Astrocyte (in vitro differentiated cells and primary cell): ENCODE measurements at regions not wholly inside any gene's neighbourhood (a gene's known extent, or its start where the extent isn't known, plus 50 kb on each side); places are given as distances from the start of the nearest gene placed in this dataset.

Experiments
- DNase-seq: peaks from one replicate; pipeline ENCODE4 v3.0.0-alpha.2; 2010; ENCODE audit warnings: low read depth
- FAIRE-seq: peaks from 2 replicates; lab custom pipeline; 2011; peaks lifted over from hg19 to GRCh38; lab: Jason Lieb, UNC
- H2AFZ ChIP-seq: 2 replicates; pipeline ENCODE4 v1.6.0; 2012; ENCODE audit warnings: low read depth, low read length, inconsistent platforms
- H3K27ac ChIP-seq: 2 replicates; pipeline ENCODE4 v1.5.1; 2011; ENCODE audit warnings: low read depth, low read length, inconsistent platforms
- H3K27me3 ChIP-seq: 2 replicates; pipeline ENCODE4 v1.6.0; 2011; ENCODE audit warnings: low read length, inconsistent platforms; ENCODE audit not compliant: insufficient read depth
- H3K36me3 ChIP-seq: 2 replicates; pipeline ENCODE4 v1.5.1; 2011; ENCODE audit warnings: low read length, inconsistent platforms; ENCODE audit not compliant: insufficient read depth
- H3K4me1 ChIP-seq: 2 replicates; pipeline ENCODE4 v1.5.1; 2011; ENCODE audit warnings: low read length, inconsistent platforms; ENCODE audit not compliant: insufficient read depth
- H3K4me2 ChIP-seq: 2 replicates; pipeline ENCODE4 v1.6.0; 2012; ENCODE audit warnings: low read length, inconsistent platforms
- H3K4me3 ChIP-seq: 2 replicates; pipeline ENCODE4 v1.5.1; 2011; ENCODE audit warnings: low read depth, mild to moderate bottlenecking, low read length, inconsistent platforms; ENCODE audit not compliant: insufficient read depth
- H3K79me2 ChIP-seq: 2 replicates; pipeline ENCODE4 v1.6.0; 2012; ENCODE audit warnings: mild to moderate bottlenecking, low read length, inconsistent platforms; ENCODE audit not compliant: insufficient read depth
- H3K9ac ChIP-seq: 2 replicates; pipeline ENCODE4 v1.6.0; 2012; ENCODE audit warnings: mild to moderate bottlenecking, low read length, inconsistent platforms
- H3K9me3 ChIP-seq: 2 replicates; pipeline ENCODE4 v1.5.1; 2012; ENCODE audit warnings: low read depth, mild to moderate bottlenecking, low read length, inconsistent platforms; ENCODE audit not compliant: insufficient read depth
- H4K20me1 ChIP-seq: 2 replicates; pipeline ENCODE4 v1.6.0; 2012; ENCODE audit warnings: low read length, inconsistent platforms; ENCODE audit not compliant: insufficient read depth
- H3K27ac Mint-ChIP-seq: one replicate; pipeline ENCODE4 v1.8.0; 2021; ENCODE audit warnings: mild to moderate bottlenecking, mixed read lengths; ENCODE audit not compliant: unreplicated experiment
- H3K27me3 Mint-ChIP-seq: one replicate; pipeline ENCODE4 v1.8.0; 2021; ENCODE audit warnings: low read depth, mixed read lengths; ENCODE audit not compliant: unreplicated experiment
- H3K36me3 Mint-ChIP-seq: one replicate; pipeline ENCODE4 v1.8.0; 2021; ENCODE audit warnings: low read depth, mixed read lengths; ENCODE audit not compliant: unreplicated experiment
- H3K4me1 Mint-ChIP-seq: one replicate; pipeline ENCODE4 v1.8.0; 2021; ENCODE audit warnings: low read depth, mixed read lengths; ENCODE audit not compliant: unreplicated experiment
- H3K4me3 Mint-ChIP-seq: one replicate; pipeline ENCODE4 v1.8.0; 2021; ENCODE audit warnings: mild to moderate bottlenecking, moderate library complexity, mixed read lengths; ENCODE audit not compliant: unreplicated experiment
- H3K9me3 Mint-ChIP-seq: one replicate; pipeline ENCODE4 v1.8.0; 2021; ENCODE audit warnings: mild to moderate bottlenecking, mixed read lengths; ENCODE audit not compliant: unreplicated experiment
- EZH2 ChIP-seq: IDR thresholded peaks from 2 replicates; pipeline ENCODE4 v1.6.1; 2012; ENCODE audit warnings: mild to moderate bottlenecking, low read length, inconsistent platforms; ENCODE audit not compliant: insufficient read depth
- TF ChIP-seq, protein P1 (sequence below): IDR thresholded peaks from 2 replicates; pipeline ENCODE4 v1.5.1; 2011; ENCODE audit warnings: low read depth, mild to moderate bottlenecking, inconsistent platforms, low read length, moderate library complexity; ENCODE audit not compliant: insufficient read depth

DNA sequence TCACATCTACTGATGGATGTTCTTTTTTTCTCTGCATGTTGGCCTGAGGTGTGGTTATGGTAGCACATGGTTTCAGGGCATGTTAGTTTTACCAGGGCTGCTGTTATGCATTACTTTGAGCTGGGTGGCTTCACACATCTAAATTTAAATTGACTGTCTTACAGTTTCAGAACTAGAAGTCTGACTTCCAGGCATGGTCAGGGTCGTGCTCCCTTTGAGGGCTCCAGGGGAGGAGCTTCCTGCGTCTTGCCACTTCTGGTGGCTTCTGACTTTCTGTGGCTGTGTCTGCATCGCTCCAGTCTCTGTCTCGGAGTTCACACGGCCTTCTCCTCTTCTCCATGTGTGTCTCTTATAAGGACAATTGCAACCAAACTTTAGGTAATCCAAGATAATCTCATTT lies 143.9 kb downstream of the GALR1 start:
- no peak overlapping the region for H2AFZ ChIP-seq
- no peaks in the 10 kb centered on the region for H3K9me3 ChIP-seq
- no peaks in the 10 kb centered on the region for H4K20me1 ChIP-seq
- H3K4me2 ChIP-seq: no peak overlapping the region
- H3K9me3 Mint-ChIP-seq: no peaks in the 10 kb centered on the region
- no peak overlapping the region for H3K27ac Mint-ChIP-seq
- TF ChIP-seq, protein P1, sequence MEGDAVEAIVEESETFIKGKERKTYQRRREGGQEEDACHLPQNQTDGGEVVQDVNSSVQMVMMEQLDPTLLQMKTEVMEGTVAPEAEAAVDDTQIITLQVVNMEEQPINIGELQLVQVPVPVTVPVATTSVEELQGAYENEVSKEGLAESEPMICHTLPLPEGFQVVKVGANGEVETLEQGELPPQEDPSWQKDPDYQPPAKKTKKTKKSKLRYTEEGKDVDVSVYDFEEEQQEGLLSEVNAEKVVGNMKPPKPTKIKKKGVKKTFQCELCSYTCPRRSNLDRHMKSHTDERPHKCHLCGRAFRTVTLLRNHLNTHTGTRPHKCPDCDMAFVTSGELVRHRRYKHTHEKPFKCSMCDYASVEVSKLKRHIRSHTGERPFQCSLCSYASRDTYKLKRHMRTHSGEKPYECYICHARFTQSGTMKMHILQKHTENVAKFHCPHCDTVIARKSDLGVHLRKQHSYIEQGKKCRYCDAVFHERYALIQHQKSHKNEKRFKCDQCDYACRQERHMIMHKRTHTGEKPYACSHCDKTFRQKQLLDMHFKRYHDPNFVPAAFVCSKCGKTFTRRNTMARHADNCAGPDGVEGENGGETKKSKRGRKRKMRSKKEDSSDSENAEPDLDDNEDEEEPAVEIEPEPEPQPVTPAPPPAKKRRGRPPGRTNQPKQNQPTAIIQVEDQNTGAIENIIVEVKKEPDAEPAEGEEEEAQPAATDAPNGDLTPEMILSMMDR: no peak
- TF ChIP-seq EZH2: no peak
- no peak for DNase-seq
- H3K4me1 Mint-ChIP-seq: no peaks in the 10 kb centered on the region
- H3K4me3 ChIP-seq: no peak overlapping the region
- no peak overlapping the region for H3K27ac ChIP-seq
- no peaks in the 10 kb centered on the region for H3K36me3 ChIP-seq
- H3K79me2 ChIP-seq: no peaks in the 10 kb centered on the region
- no peak overlapping the region for H3K9ac ChIP-seq
- FAIRE-seq: no peak
- H3K4me3 Mint-ChIP-seq: no peak overlapping the region
- H3K27me3 ChIP-seq: no peaks in the 10 kb centered on the region
- no peaks in the 10 kb centered on the region for H3K4me1 ChIP-seq
- H3K27me3 Mint-ChIP-seq: no peaks in the 10 kb centered on the region
- H3K36me3 Mint-ChIP-seq: no peaks in the 10 kb centered on the region

DNA sequence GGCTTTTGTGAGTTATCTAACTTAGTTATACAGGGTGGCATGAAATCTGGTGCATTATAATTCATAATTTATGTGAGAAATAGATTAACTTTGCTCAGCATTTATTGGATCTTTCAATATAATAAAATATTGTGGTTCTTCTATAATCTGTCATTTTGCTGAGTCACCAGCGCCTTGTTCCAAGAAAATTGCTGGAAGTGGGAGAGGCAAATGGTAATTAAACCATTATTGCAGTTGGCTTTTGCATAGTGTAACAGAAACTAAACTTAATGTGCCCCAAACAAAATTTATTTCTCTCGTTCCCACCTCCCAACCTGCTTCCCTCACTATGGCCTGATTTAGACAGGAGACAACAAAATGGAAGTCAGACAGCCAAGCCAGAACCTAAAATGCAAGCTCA lies 146.3 kb downstream of the GALR1 start:
- Histone ChIP-seq H3K27ac (no peak overlapping the region), H3K4me3 (no peak overlapping the region), H3K9me3 (peaks cover 8% of the 10 kb centered on the region), H3K9ac (no peak overlapping the region), H2AFZ (no peak overlapping the region), H3K79me2 (no peaks in the 10 kb centered on the region), H3K27me3 (no peaks in the 10 kb centered on the region), H3K4me2 (no peak overlapping the region), H3K36me3 (no peaks in the 10 kb centered on the region), H3K4me1 (no peaks in the 10 kb centered on the region), H4K20me1 (no peaks in the 10 kb centered on the region)
- FAIRE-seq: no peak
- no peaks in the 10 kb centered on the region for H3K4me1 Mint-ChIP-seq
- H3K27me3 Mint-ChIP-seq: no peaks in the 10 kb centered on the region
- H3K9me3 Mint-ChIP-seq: no peaks in the 10 kb centered on the region
- DNase-seq: no peak
- TF ChIP-seq, protein P1: no peak
- no peak for TF ChIP-seq EZH2
- no peak overlapping the region for H3K27ac Mint-ChIP-seq
- H3K4me3 Mint-ChIP-seq: no peak overlapping the region
- no peaks in the 10 kb centered on the region for H3K36me3 Mint-ChIP-seq

DNA sequence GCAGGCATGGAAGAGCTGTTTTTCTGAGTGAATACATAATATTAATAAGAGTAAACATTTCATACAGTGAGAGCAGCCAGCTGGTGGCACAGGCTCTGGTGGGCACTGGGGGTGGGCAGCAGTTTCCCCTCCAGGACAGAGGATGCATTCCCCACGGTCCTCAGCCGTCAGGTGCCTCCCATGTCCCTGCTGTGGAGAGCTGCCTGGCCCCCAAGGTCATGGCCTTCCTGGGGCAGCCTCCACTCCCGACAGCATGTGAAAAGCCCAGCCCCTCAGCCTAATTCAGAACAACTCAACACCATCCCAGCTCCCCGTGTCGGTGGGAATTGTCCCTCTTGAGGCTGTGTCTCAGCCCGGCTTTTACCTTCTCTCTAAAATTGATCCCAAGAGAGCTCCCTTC lies 147.4 kb downstream of the GALR1 start:
- Histone ChIP-seq H3K27me3 (no peaks in the 10 kb centered on the region), H3K9ac (no peak overlapping the region), H3K4me3 (no peak overlapping the region), H3K4me1 (no peaks in the 10 kb centered on the region), H2AFZ (no peak overlapping the region), H3K36me3 (no peaks in the 10 kb centered on the region), H3K4me2 (no peak overlapping the region), H4K20me1 (no peaks in the 10 kb centered on the region), H3K9me3 (peaks cover 8% of the 10 kb centered on the region), H3K79me2 (no peaks in the 10 kb centered on the region), H3K27ac (no peak overlapping the region)
- FAIRE-seq (no peak), DNase-seq (no peak)
- Mint-ChIP-seq H3K9me3 (no peaks in the 10 kb centered on the region), H3K27ac (no peak overlapping the region), H3K4me1 (no peaks in the 10 kb centered on the region), H3K4me3 (no peak overlapping the region), H3K36me3 (no peaks in the 10 kb centered on the region), H3K27me3 (no peaks in the 10 kb centered on the region)
- no peak for TF ChIP-seq EZH2
- TF ChIP-seq, protein P1: no peak
